GM23338 (cell line): ENCODE measurements at regions not wholly inside any gene's neighbourhood (a gene's known extent, or its start where the extent isn't known, plus 50 kb on each side); places are given as distances from the start of the nearest gene placed in this dataset.

Experiments
- EZH2 ChIP-seq: fragments of 200-600 bp; sonication (generic); IDR thresholded peaks from one replicate; pipeline ENCODE4 v1.8.0; 2017; ENCODE audit warnings: antibody characterized with exemption, mild to moderate bottlenecking, low read depth; ENCODE audit not compliant: unreplicated experiment
- TF ChIP-seq, protein P1 (sequence below), 2 experiments: fragments of 200-600 bp in 1 of 2; sonication (generic) in 1 of 2; conservative IDR thresholded peaks; 2 replicates each; pipeline versions ENCODE4 v1.5.1 to v1.6.1; 2016 to 2017; ENCODE audit warnings: antibody characterized with exemption in 2 of 2, low read depth in 2 of 2, mild to moderate bottlenecking in 2 of 2, moderate library complexity in 1 of 2
- TF ChIP-seq, protein P2 (sequence below): fragments of 250-450 bp; sonication (Bioruptor Pico); IDR thresholded peaks from 2 replicates; pipeline ENCODE4 v1.5.0; 2020; ENCODE audit warnings: mild to moderate bottlenecking, moderate library complexity

DNA sequence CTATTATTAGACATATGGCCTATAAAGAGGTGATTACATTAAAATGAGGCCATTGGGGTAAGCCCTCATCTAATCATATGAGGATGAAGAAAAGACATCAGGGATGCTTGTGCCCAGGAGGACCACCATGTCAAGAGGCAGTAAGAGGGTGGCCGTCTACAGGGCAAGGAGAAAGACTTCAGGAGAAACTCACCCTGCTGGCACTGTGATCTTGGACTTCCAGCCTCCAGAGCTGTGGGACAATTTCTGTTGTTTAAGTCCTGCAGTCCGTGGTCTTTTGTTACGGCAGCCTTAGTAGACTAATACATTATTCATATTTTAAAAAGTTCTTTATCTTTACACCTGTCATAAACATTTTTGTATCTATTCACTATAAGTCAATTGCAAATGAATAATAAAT, 290.0 kb downstream of the PRL start:
- TF ChIP-seq, protein P1, sequence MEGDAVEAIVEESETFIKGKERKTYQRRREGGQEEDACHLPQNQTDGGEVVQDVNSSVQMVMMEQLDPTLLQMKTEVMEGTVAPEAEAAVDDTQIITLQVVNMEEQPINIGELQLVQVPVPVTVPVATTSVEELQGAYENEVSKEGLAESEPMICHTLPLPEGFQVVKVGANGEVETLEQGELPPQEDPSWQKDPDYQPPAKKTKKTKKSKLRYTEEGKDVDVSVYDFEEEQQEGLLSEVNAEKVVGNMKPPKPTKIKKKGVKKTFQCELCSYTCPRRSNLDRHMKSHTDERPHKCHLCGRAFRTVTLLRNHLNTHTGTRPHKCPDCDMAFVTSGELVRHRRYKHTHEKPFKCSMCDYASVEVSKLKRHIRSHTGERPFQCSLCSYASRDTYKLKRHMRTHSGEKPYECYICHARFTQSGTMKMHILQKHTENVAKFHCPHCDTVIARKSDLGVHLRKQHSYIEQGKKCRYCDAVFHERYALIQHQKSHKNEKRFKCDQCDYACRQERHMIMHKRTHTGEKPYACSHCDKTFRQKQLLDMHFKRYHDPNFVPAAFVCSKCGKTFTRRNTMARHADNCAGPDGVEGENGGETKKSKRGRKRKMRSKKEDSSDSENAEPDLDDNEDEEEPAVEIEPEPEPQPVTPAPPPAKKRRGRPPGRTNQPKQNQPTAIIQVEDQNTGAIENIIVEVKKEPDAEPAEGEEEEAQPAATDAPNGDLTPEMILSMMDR (conservative IDR thresholded peaks at IDR 0.05; ENCODE audit: low read depth in 2 of 2), result no peak
- TF ChIP-seq, protein P2, sequence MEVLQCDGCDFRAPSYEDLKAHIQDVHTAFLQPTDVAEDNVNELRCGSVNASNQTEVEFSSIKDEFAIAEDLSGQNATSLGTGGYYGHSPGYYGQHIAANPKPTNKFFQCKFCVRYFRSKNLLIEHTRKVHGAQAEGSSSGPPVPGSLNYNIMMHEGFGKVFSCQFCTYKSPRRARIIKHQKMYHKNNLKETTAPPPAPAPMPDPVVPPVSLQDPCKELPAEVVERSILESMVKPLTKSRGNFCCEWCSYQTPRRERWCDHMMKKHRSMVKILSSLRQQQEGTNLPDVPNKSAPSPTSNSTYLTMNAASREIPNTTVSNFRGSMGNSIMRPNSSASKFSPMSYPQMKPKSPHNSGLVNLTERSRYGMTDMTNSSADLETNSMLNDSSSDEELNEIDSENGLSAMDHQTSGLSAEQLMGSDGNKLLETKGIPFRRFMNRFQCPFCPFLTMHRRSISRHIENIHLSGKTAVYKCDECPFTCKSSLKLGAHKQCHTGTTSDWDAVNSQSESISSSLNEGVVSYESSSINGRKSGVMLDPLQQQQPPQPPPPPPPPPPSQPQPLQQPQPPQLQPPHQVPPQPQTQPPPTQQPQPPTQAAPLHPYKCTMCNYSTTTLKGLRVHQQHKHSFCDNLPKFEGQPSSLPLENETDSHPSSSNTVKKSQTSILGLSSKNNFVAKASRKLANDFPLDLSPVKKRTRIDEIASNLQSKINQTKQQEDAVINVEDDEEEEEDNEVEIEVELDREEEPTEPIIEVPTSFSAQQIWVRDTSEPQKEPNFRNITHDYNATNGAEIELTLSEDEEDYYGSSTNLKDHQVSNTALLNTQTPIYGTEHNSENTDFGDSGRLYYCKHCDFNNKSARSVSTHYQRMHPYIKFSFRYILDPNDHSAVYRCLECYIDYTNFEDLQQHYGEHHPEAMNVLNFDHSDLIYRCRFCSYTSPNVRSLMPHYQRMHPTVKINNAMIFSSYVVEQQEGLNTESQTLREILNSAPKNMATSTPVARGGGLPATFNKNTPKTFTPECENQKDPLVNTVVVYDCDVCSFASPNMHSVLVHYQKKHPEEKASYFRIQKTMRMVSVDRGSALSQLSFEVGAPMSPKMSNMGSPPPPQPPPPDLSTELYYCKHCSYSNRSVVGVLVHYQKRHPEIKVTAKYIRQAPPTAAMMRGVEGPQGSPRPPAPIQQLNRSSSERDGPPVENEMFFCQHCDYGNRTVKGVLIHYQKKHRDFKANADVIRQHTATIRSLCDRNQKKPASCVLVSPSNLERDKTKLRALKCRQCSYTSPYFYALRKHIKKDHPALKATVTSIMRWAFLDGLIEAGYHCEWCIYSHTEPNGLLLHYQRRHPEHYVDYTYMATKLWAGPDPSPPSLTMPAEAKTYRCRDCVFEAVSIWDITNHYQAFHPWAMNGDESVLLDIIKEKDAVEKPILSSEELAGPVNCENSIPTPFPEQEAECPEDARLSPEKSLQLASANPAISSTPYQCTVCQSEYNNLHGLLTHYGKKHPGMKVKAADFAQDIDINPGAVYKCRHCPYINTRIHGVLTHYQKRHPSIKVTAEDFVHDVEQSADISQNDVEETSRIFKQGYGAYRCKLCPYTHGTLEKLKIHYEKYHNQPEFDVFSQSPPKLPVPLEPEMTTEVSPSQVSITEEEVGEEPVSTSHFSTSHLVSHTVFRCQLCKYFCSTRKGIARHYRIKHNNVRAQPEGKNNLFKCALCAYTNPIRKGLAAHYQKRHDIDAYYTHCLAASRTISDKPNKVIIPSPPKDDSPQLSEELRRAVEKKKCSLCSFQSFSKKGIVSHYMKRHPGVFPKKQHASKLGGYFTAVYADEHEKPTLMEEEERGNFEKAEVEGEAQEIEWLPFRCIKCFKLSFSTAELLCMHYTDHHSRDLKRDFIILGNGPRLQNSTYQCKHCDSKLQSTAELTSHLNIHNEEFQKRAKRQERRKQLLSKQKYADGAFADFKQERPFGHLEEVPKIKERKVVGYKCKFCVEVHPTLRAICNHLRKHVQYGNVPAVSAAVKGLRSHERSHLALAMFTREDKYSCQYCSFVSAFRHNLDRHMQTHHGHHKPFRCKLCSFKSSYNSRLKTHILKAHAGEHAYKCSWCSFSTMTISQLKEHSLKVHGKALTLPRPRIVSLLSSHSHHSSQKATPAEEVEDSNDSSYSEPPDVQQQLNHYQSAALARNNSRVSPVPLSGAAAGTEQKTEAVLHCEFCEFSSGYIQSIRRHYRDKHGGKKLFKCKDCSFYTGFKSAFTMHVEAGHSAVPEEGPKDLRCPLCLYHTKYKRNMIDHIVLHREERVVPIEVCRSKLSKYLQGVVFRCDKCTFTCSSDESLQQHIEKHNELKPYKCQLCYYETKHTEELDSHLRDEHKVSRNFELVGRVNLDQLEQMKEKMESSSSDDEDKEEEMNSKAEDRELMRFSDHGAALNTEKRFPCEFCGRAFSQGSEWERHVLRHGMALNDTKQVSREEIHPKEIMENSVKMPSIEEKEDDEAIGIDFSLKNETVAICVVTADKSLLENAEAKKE, result no peak
- TF ChIP-seq EZH2, result no peak
